TTC549 (cell line): ENCODE measurements at regions not wholly inside any gene's neighbourhood (a gene's known extent, or its start where the extent isn't known, plus 50 kb on each side); places are given as distances from the start of the nearest gene placed in this dataset.

Experiments used
- FAIRE-seq: peaks from 2 replicates; lab custom pipeline; 2012; peaks lifted over from hg19 to GRCh38; lab: Jason Lieb, UNC

- no peak for FAIRE-seq
These were observed 405.3 kb upstream of the GALNT5 start for GRCh38 chr2:156852210-156852609.

GRCh38 chr2:156852681-156853080 lies 404.8 kb upstream of the GALNT5 start:
- no peak for FAIRE-seq

GRCh38 chr2:156864325-156864724 lies 393.2 kb upstream of the GALNT5 start:
- FAIRE-seq: no peak

- no peak for FAIRE-seq
These were observed 392.8 kb upstream of the GALNT5 start for GRCh38 chr2:156864753-156865152.

GRCh38 chr2:156867201-156867600 lies 390.3 kb upstream of the GALNT5 start:
- FAIRE-seq: no peak

- no peak for FAIRE-seq
These were observed 382.8 kb upstream of the GALNT5 start for GRCh38 chr2:156874707-156875106.

GRCh38 chr2:156883804-156884203 lies 373.7 kb upstream of the GALNT5 start:
- no peak for FAIRE-seq

- FAIRE-seq: no peak
These were observed 373.3 kb upstream of the GALNT5 start for GRCh38 chr2:156884216-156884615.

- no peak for FAIRE-seq
These were observed 366.9 kb upstream of the GALNT5 start for GRCh38 chr2:156890529-156891148.

- no peak for FAIRE-seq
These were observed 365.9 kb upstream of the GALNT5 start for GRCh38 chr2:156891609-156892008.

- no peak for FAIRE-seq
These were observed 364.8 kb upstream of the GALNT5 start for GRCh38 chr2:156892467-156893281.

GRCh38 chr2:156896294-156896693 lies 361.2 kb upstream of the GALNT5 start:
- no peak for FAIRE-seq

GRCh38 chr2:156897548-156897947 lies 360.0 kb upstream of the GALNT5 start:
- no peak for FAIRE-seq

GRCh38 chr2:156901373-156902031 lies 356.0 kb upstream of the GALNT5 start:
- FAIRE-seq: no peak

GRCh38 chr2:156903335-156903734 lies 354.2 kb upstream of the GALNT5 start:
- no peak for FAIRE-seq

- FAIRE-seq: no peak
These were observed 349.7 kb upstream of the GALNT5 start for GRCh38 chr2:156907806-156908205.

GRCh38 chr2:156908825-156909224 lies 348.7 kb upstream of the GALNT5 start:
- no peak for FAIRE-seq

GRCh38 chr2:156909983-156910382 lies 347.5 kb upstream of the GALNT5 start:
- no peak for FAIRE-seq

- no peak for FAIRE-seq
These were observed 342.2 kb upstream of the GALNT5 start for GRCh38 chr2:156915332-156915731.

- FAIRE-seq: no peak
These were observed 339.1 kb upstream of the GALNT5 start for GRCh38 chr2:156918410-156918809.

GRCh38 chr2:156930423-156930822 lies 327.1 kb upstream of the GALNT5 start:
- FAIRE-seq: no peak

GRCh38 chr2:156933645-156934225 lies 323.8 kb upstream of the GALNT5 start:
- FAIRE-seq: no peak

- no peak for FAIRE-seq
These were observed 321.9 kb upstream of the GALNT5 start for GRCh38 chr2:156935616-156936015.
